GM19239 (cell line): ENCODE measurements at regions not wholly inside any gene's neighbourhood (a gene's known extent, or its start where the extent isn't known, plus 50 kb on each side); places are given as distances from the start of the nearest gene placed in this dataset.

Experiments
- DNase-seq: peaks from one replicate; pipeline ENCODE4 v3.0.0; 2011; ENCODE audit warnings: low spot score; ENCODE audit not compliant: insufficient read length
- FAIRE-seq: peaks from 2 replicates; lab custom pipeline; 2011; peaks lifted over from hg19 to GRCh38; lab: Jason Lieb, UNC

GRCh38 chr10:44760513-44760912 lies 150.6 kb upstream of the TMEM72 start:
- FAIRE-seq = no peak
- no peak for DNase-seq

- DNase-seq (no peak), FAIRE-seq (no peak)
Measured at GRCh38 chr10:44761076-44761475, 150.1 kb upstream of the TMEM72 start.

GRCh38 chr10:44763331-44763730 lies 147.8 kb upstream of the TMEM72 start:
- FAIRE-seq (no peak), DNase-seq (no peak)

- FAIRE-seq = no peak
- DNase-seq = no peak
Measured at GRCh38 chr10:44765299-44765698, 145.8 kb upstream of the TMEM72 start.

- FAIRE-seq (no peak), DNase-seq (no peak)
Measured at GRCh38 chr10:44766631-44767030, 144.5 kb upstream of the TMEM72 start.

GRCh38 chr10:44769450-44769849 lies 141.7 kb upstream of the TMEM72 start:
- FAIRE-seq (no peak), DNase-seq (no peak)

GRCh38 chr10:44771233-44771995 lies 139.7 kb upstream of the TMEM72 start:
- FAIRE-seq (no peak), DNase-seq (no peak)

- DNase-seq = no peak
- no peak for FAIRE-seq
Measured at GRCh38 chr10:44773565-44773964, 137.6 kb upstream of the TMEM72 start.

- no peak for FAIRE-seq
- no peak for DNase-seq
Measured at GRCh38 chr10:44774676-44775401, 136.3 kb upstream of the TMEM72 start.

GRCh38 chr10:44775402-44775741 lies 135.8 kb upstream of the TMEM72 start:
- DNase-seq (no peak), FAIRE-seq (no peak)

GRCh38 chr10:44776181-44776580 lies 135.0 kb upstream of the TMEM72 start:
- FAIRE-seq = no peak
- DNase-seq = no peak

- DNase-seq (no peak), FAIRE-seq (no peak)
Measured at GRCh38 chr10:44779511-44779910, 131.6 kb upstream of the TMEM72 start.

- no peak for DNase-seq
- FAIRE-seq = no peak
Measured at GRCh38 chr10:44780426-44780825, 130.7 kb upstream of the TMEM72 start.

- FAIRE-seq (no peak), DNase-seq (no peak)
Measured at GRCh38 chr10:44781131-44781530, 130.0 kb upstream of the TMEM72 start.

- no peak for DNase-seq
- FAIRE-seq = no peak
Measured at GRCh38 chr10:44786286-44786850, 124.8 kb upstream of the TMEM72 start.

- DNase-seq = no peak
- FAIRE-seq = no peak
Measured at GRCh38 chr10:44787480-44788075, 123.6 kb upstream of the TMEM72 start.

GRCh38 chr10:44788147-44789129 lies 122.7 kb upstream of the TMEM72 start:
- no peak for DNase-seq
- no peak for FAIRE-seq

GRCh38 chr10:44792119-44792775 lies 118.9 kb upstream of the TMEM72 start:
- DNase-seq (no peak), FAIRE-seq (no peak)

GRCh38 chr10:44799966-44800365 lies 111.2 kb upstream of the TMEM72 start:
- FAIRE-seq (no peak), DNase-seq (no peak)
